Endothelial cell of umbilical vein (primary cell): ENCODE measurements at regions not wholly inside any gene's neighbourhood (a gene's known extent, or its start where the extent isn't known, plus 50 kb on each side); places are given as distances from the start of the nearest gene placed in this dataset.

ENCODE experiments used
- CTCF ChIP-seq, 2 donors: IDR thresholded peaks; 1 replicate in 1 of 2; 2 replicates in 1 of 2; pipeline ENCODE4 v1.5.1; 2011; ENCODE audit warnings: low read length in 2 of 2, mild to moderate bottlenecking in 2 of 2, moderate library complexity in 2 of 2, control low read depth in 1 of 2, inconsistent platforms in 1 of 2, low read depth in 1 of 2; ENCODE audit not compliant: insufficient read depth in 1 of 2; ENCODE audit errors: extremely low read depth in 1 of 2
- EZH2 ChIP-seq: IDR thresholded peaks from 2 replicates; pipeline ENCODE4 v1.6.1; 2012; ENCODE audit warnings: borderline replicate concordance, low read depth, mild to moderate bottlenecking, moderate library complexity, low read length, inconsistent platforms; ENCODE audit not compliant: severe bottlenecking
- GATA2 ChIP-seq: IDR thresholded peaks from 2 replicates; pipeline ENCODE4 v1.7.0; 2011; ENCODE audit warnings: low read depth, mild to moderate bottlenecking, moderate library complexity, mixed read lengths, low read length; ENCODE audit not compliant: insufficient read length, insufficient read depth
- JUN ChIP-seq: IDR thresholded peaks from 2 replicates; pipeline ENCODE4 v1.6.1; 2011; ENCODE audit warnings: borderline replicate concordance, low read depth; ENCODE audit not compliant: insufficient read length, insufficient read depth
- MYC ChIP-seq: IDR thresholded peaks from one replicate; pipeline ENCODE4 v1.6.1; 2011; ENCODE audit warnings: mild to moderate bottlenecking, low read depth, low read length
- POLR2A ChIP-seq: IDR thresholded peaks from 2 replicates; pipeline ENCODE4 v1.6.1; 2012; ENCODE audit warnings: low read depth, mild to moderate bottlenecking, control low read depth, low read length
- POLR2AphosphoS5 ChIP-seq: IDR thresholded peaks from 2 replicates; pipeline ENCODE4 v1.6.1; 2012; ENCODE audit warnings: low read depth, mild to moderate bottlenecking, control low read depth, low read length, moderate library complexity; ENCODE audit not compliant: insufficient read depth
- TF ChIP-seq, protein P1 (sequence below): IDR thresholded peaks from 2 replicates; pipeline ENCODE4 v1.6.1; 2011; ENCODE audit not compliant: insufficient read depth, insufficient read length

DNA sequence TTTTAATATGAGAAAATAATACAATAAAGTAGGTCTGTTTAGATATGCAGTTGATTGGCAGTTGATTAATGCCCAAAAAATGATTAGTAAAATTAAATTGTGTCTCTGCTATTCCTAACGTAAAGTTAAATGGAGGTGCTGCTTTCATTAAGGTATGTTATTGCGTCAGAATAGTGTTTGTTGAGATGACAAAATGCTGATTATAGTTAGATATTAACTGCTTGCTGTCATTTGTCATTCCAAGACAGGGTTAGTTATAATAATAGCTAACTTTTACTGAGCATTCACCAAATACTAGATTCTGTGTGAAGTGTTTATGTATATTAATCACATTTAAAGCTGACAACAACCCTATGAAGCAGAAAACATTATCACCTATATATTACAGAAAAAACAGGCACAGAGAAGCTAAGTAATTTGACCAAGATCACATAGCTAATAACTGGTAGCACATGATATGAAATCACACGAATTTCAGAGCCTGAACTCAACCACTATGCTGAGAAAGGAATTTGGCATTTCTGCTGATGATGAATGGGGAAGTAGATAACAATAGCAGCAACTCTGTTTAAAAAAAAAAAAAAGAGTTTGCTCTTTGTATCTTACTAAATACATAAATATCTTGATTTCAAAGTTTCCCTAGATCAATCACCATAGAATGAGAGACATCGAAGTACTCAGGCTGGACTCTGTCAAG, 59.7 kb upstream of the WDR44 start:
- TF ChIP-seq GATA2 = no peak
- no peak for TF ChIP-seq CTCF (IDR thresholded peaks at IDR 0.05; ENCODE audit: extremely low read depth in 1 of 2, insufficient read depth in 1 of 2, low read depth in 1 of 2, low read length in 2 of 2)
- no peak for TF ChIP-seq POLR2A
- TF ChIP-seq JUN = no peak
- no peak for TF ChIP-seq MYC
- TF ChIP-seq POLR2AphosphoS5 = no peak
- TF ChIP-seq EZH2 = no peak
- TF ChIP-seq, protein P1, sequence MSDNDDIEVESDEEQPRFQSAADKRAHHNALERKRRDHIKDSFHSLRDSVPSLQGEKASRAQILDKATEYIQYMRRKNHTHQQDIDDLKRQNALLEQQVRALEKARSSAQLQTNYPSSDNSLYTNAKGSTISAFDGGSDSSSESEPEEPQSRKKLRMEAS = no peak
